ENCODE measurements at regions not wholly inside any gene's neighbourhood (a gene's known extent, or its start where the extent isn't known, plus 50 kb on each side); places are given as distances from the start of the nearest gene placed in this dataset.

GRCh38 chr5:58266402-58266801 is 193.5 kb downstream of the PLK2 start:
- TF ChIP-seq ZFX (IDR thresholded peaks at IDR 0.05; ENCODE audit: borderline replicate concordance): no peak
- no peak for TF ChIP-seq CTCF (IDR thresholded peaks at IDR 0.05)
- H3K27ac ChIP-seq: no peak overlapping the region

GRCh38 chr5:58265246-58265930 is 194.5 kb downstream of the PLK2 start:
- no peak for TF ChIP-seq CTCF (IDR thresholded peaks at IDR 0.05)
- TF ChIP-seq ZFX (IDR thresholded peaks at IDR 0.05; ENCODE audit: borderline replicate concordance): no peak
- no peak overlapping the region for H3K27ac ChIP-seq

- no peak for TF ChIP-seq ZFX (IDR thresholded peaks at IDR 0.05; ENCODE audit: borderline replicate concordance)
- TF ChIP-seq CTCF (IDR thresholded peaks at IDR 0.05): no peak
- no peak overlapping the region for H3K27ac ChIP-seq
These were observed 195.6 kb downstream of the PLK2 start for GRCh38 chr5:58264276-58264675.

- no peak for TF ChIP-seq CTCF (IDR thresholded peaks at IDR 0.05)
- TF ChIP-seq ZFX (IDR thresholded peaks at IDR 0.05; ENCODE audit: borderline replicate concordance): no peak
- H3K27ac ChIP-seq: no peak overlapping the region
These were observed 196.6 kb downstream of the PLK2 start for GRCh38 chr5:58263296-58263695.

- H3K27ac ChIP-seq: no peak overlapping the region
These were observed 197.7 kb downstream of the PLK2 start for GRCh38 chr5:58262226-58262625.

GRCh38 chr5:58261605-58262004 is 198.3 kb downstream of the PLK2 start:
- H3K27ac ChIP-seq: no peak overlapping the region
- TF ChIP-seq CTCF (IDR thresholded peaks at IDR 0.05): no peak
- no peak for TF ChIP-seq ZFX (IDR thresholded peaks at IDR 0.05; ENCODE audit: borderline replicate concordance)

More at GRCh38 chr5:58262226-58262625, 197.7 kb downstream of the PLK2 start:
- TF ChIP-seq ZFX (IDR thresholded peaks at IDR 0.05; ENCODE audit: borderline replicate concordance): no peak
- TF ChIP-seq CTCF (IDR thresholded peaks at IDR 0.05): no peak

GRCh38 chr5:58260243-58260642 is 199.6 kb downstream of the PLK2 start:
- no peak overlapping the region for H3K27ac ChIP-seq
- no peak for TF ChIP-seq CTCF (IDR thresholded peaks at IDR 0.05)
- no peak for TF ChIP-seq ZFX (IDR thresholded peaks at IDR 0.05; ENCODE audit: borderline replicate concordance)

Data from 22Rv1 (cell line).